ENCODE measurements at regions not wholly inside any gene's neighbourhood (a gene's known extent, or its start where the extent isn't known, plus 50 kb on each side); places are given as distances from the start of the nearest gene placed in this dataset.

DNA sequence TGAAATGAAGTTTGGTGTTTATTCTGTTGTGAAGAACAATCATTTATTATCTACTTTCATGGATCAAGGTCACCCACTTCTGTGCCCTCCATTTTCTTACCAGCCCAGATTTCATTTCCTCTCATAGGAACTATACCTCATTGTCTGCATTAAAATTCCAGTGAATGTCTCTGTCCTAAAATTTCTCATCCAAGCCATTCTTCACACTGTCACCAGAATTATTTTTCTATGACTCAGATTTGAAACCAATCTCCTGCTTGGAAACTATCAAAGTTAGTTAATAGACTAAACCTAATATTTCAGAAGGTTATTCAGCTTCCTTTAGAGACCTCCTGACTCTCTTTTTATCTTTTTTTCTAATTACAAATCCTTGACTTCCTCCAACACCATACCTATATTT, 364.1 kb upstream of the CBLB start:
- TF ChIP-seq EZH2 (IDR thresholded peaks at IDR 0.05; ENCODE audit: borderline replicate concordance, low read length) (no peak), CTCF (conservative IDR thresholded peaks at IDR 0.05 in 1 of 2, IDR thresholded peaks at IDR 0.05 in 1 of 2; ENCODE audit: extremely low read depth in 1 of 2, insufficient read depth in 1 of 2, low read depth in 1 of 2, low read length in 2 of 2) (no peak)

All from mammary epithelial cell (primary cell).